Astrocyte (in vitro differentiated cells and primary cell): ENCODE measurements at regions not wholly inside any gene's neighbourhood (a gene's known extent, or its start where the extent isn't known, plus 50 kb on each side); places are given as distances from the start of the nearest gene placed in this dataset.

Experiments used
- DNase-seq: peaks from one replicate; pipeline ENCODE4 v3.0.0-alpha.2; 2010; ENCODE audit warnings: low read depth
- FAIRE-seq: peaks from 2 replicates; lab custom pipeline; 2011; peaks lifted over from hg19 to GRCh38; lab: Jason Lieb, UNC
- H2AFZ ChIP-seq: 2 replicates; pipeline ENCODE4 v1.6.0; 2012; ENCODE audit warnings: low read depth, low read length, inconsistent platforms
- H3K27ac ChIP-seq: 2 replicates; pipeline ENCODE4 v1.5.1; 2011; ENCODE audit warnings: low read depth, low read length, inconsistent platforms
- H3K27me3 ChIP-seq: 2 replicates; pipeline ENCODE4 v1.6.0; 2011; ENCODE audit warnings: low read length, inconsistent platforms; ENCODE audit not compliant: insufficient read depth
- H3K36me3 ChIP-seq: 2 replicates; pipeline ENCODE4 v1.5.1; 2011; ENCODE audit warnings: low read length, inconsistent platforms; ENCODE audit not compliant: insufficient read depth
- H3K4me1 ChIP-seq: 2 replicates; pipeline ENCODE4 v1.5.1; 2011; ENCODE audit warnings: low read length, inconsistent platforms; ENCODE audit not compliant: insufficient read depth
- H3K4me2 ChIP-seq: 2 replicates; pipeline ENCODE4 v1.6.0; 2012; ENCODE audit warnings: low read length, inconsistent platforms
- H3K4me3 ChIP-seq: 2 replicates; pipeline ENCODE4 v1.5.1; 2011; ENCODE audit warnings: low read depth, mild to moderate bottlenecking, low read length, inconsistent platforms; ENCODE audit not compliant: insufficient read depth
- H3K79me2 ChIP-seq: 2 replicates; pipeline ENCODE4 v1.6.0; 2012; ENCODE audit warnings: mild to moderate bottlenecking, low read length, inconsistent platforms; ENCODE audit not compliant: insufficient read depth
- H3K9ac ChIP-seq: 2 replicates; pipeline ENCODE4 v1.6.0; 2012; ENCODE audit warnings: mild to moderate bottlenecking, low read length, inconsistent platforms
- H3K9me3 ChIP-seq: 2 replicates; pipeline ENCODE4 v1.5.1; 2012; ENCODE audit warnings: low read depth, mild to moderate bottlenecking, low read length, inconsistent platforms; ENCODE audit not compliant: insufficient read depth
- H4K20me1 ChIP-seq: 2 replicates; pipeline ENCODE4 v1.6.0; 2012; ENCODE audit warnings: low read length, inconsistent platforms; ENCODE audit not compliant: insufficient read depth
- H3K27ac Mint-ChIP-seq: one replicate; pipeline ENCODE4 v1.8.0; 2021; ENCODE audit warnings: mild to moderate bottlenecking, mixed read lengths; ENCODE audit not compliant: unreplicated experiment
- H3K27me3 Mint-ChIP-seq: one replicate; pipeline ENCODE4 v1.8.0; 2021; ENCODE audit warnings: low read depth, mixed read lengths; ENCODE audit not compliant: unreplicated experiment
- H3K36me3 Mint-ChIP-seq: one replicate; pipeline ENCODE4 v1.8.0; 2021; ENCODE audit warnings: low read depth, mixed read lengths; ENCODE audit not compliant: unreplicated experiment
- H3K4me1 Mint-ChIP-seq: one replicate; pipeline ENCODE4 v1.8.0; 2021; ENCODE audit warnings: low read depth, mixed read lengths; ENCODE audit not compliant: unreplicated experiment
- H3K4me3 Mint-ChIP-seq: one replicate; pipeline ENCODE4 v1.8.0; 2021; ENCODE audit warnings: mild to moderate bottlenecking, moderate library complexity, mixed read lengths; ENCODE audit not compliant: unreplicated experiment
- H3K9me3 Mint-ChIP-seq: one replicate; pipeline ENCODE4 v1.8.0; 2021; ENCODE audit warnings: mild to moderate bottlenecking, mixed read lengths; ENCODE audit not compliant: unreplicated experiment
- CTCF ChIP-seq: IDR thresholded peaks from 2 replicates; pipeline ENCODE4 v1.5.1; 2011; ENCODE audit warnings: low read depth, mild to moderate bottlenecking, inconsistent platforms, low read length, moderate library complexity; ENCODE audit not compliant: insufficient read depth
- EZH2 ChIP-seq: IDR thresholded peaks from 2 replicates; pipeline ENCODE4 v1.6.1; 2012; ENCODE audit warnings: mild to moderate bottlenecking, low read length, inconsistent platforms; ENCODE audit not compliant: insufficient read depth

- H3K9ac ChIP-seq, result no peak overlapping the region
- no peak overlapping the region for H3K4me2 ChIP-seq
- no peak overlapping the region for H3K4me3 ChIP-seq
- no peaks in the 10 kb centered on the region for H3K79me2 ChIP-seq
- no peaks in the 10 kb centered on the region for H4K20me1 ChIP-seq
- Mint-ChIP-seq H3K4me1 (peaks cover 3% of the 10 kb centered on the region), H3K9me3 (no peaks in the 10 kb centered on the region), H3K27ac (no peak overlapping the region), H3K27me3 (peaks cover 27% of the 10 kb centered on the region), H3K4me3 (no peak overlapping the region), H3K36me3 (no peaks in the 10 kb centered on the region)
- H3K27ac ChIP-seq, result no peak overlapping the region
- H3K36me3 ChIP-seq, result no peaks in the 10 kb centered on the region
- H3K9me3 ChIP-seq, result no peaks in the 10 kb centered on the region
- peaks cover 2% of the 10 kb centered on the region for H3K4me1 ChIP-seq
- FAIRE-seq (no peak), DNase-seq (no peak)
- no peak overlapping the region for H2AFZ ChIP-seq
- H3K27me3 ChIP-seq, result peaks cover 11% of the 10 kb centered on the region
- no peak for TF ChIP-seq CTCF
- TF ChIP-seq EZH2, result no peak
Observed at GRCh38 chr3:14258906-14259904, 80.6 kb downstream of the LSM3 start.

GRCh38 chr3:14260463-14260862 is 81.8 kb downstream of the LSM3 start:
- Histone ChIP-seq H3K9me3 (no peaks in the 10 kb centered on the region), H3K9ac (no peak overlapping the region), H2AFZ (no peak overlapping the region), H3K27me3 (peaks cover 11% of the 10 kb centered on the region), H3K79me2 (no peaks in the 10 kb centered on the region), H4K20me1 (no peaks in the 10 kb centered on the region), H3K4me1 (peaks cover 6% of the 10 kb centered on the region), H3K36me3 (no peaks in the 10 kb centered on the region), H3K4me2 (no peak overlapping the region), H3K4me3 (no peak overlapping the region), H3K27ac (no peak overlapping the region)
- FAIRE-seq (no peak), DNase-seq (no peak)
- Mint-ChIP-seq H3K36me3 (no peaks in the 10 kb centered on the region), H3K27ac (no peak overlapping the region), H3K4me3 (no peak overlapping the region), H3K27me3 (peaks cover 29% of the 10 kb centered on the region), H3K9me3 (no peaks in the 10 kb centered on the region), H3K4me1 (peaks cover 3% of the 10 kb centered on the region)
- TF ChIP-seq CTCF, result no peak
- TF ChIP-seq EZH2, result no peak

- peak; percentile 37 for DNase-seq
- H3K4me3 ChIP-seq, result no peak overlapping the region
- no peak for FAIRE-seq
- H3K9ac ChIP-seq, result no peak overlapping the region
- TF ChIP-seq CTCF (peak; percentile 96), EZH2 (no peak)
- H3K27me3 Mint-ChIP-seq, result peaks cover 29% of the 10 kb centered on the region
- peaks cover 11% of the 10 kb centered on the region for H3K4me1 ChIP-seq
- no peak overlapping the region for H2AFZ ChIP-seq
- H3K36me3 ChIP-seq, result no peaks in the 10 kb centered on the region
- H3K9me3 Mint-ChIP-seq, result no peaks in the 10 kb centered on the region
- no peaks in the 10 kb centered on the region for H3K9me3 ChIP-seq
- peaks cover 8% of the 10 kb centered on the region for H3K4me1 Mint-ChIP-seq
- H3K27ac ChIP-seq, result no peak overlapping the region
- H4K20me1 ChIP-seq, result no peaks in the 10 kb centered on the region
- peaks cover 11% of the 10 kb centered on the region for H3K27me3 ChIP-seq
- H3K36me3 Mint-ChIP-seq, result no peaks in the 10 kb centered on the region
- no peak overlapping the region for H3K4me3 Mint-ChIP-seq
- no peak overlapping the region for H3K4me2 ChIP-seq
- no peaks in the 10 kb centered on the region for H3K79me2 ChIP-seq
- H3K27ac Mint-ChIP-seq, result no peak overlapping the region
Observed at GRCh38 chr3:14261229-14261628, 82.6 kb downstream of the LSM3 start.
